Lower leg skin (tissue), 3 donors: ENCODE measurements at regions not wholly inside any gene's neighbourhood (a gene's known extent, or its start where the extent isn't known, plus 50 kb on each side); places are given as distances from the start of the nearest gene placed in this dataset.

Source experiments
- CTCF ChIP-seq, 3 donors: fragments of 450-650 bp; IDR thresholded peaks; one replicate each; pipeline ENCODE4 v1.5.1; 2016; ENCODE audit warnings: antibody characterized with exemption in 3 of 3, mild to moderate bottlenecking in 3 of 3, moderate library complexity in 2 of 3
- POLR2A ChIP-seq, 2 donors: fragments of 450-650 bp; IDR thresholded peaks; one replicate each; pipeline ENCODE4 v1.6.1; 2016 to 2017; ENCODE audit warnings: antibody characterized with exemption in 2 of 2, mild to moderate bottlenecking in 1 of 2, moderate library complexity in 1 of 2

- TF ChIP-seq CTCF (IDR thresholded peaks at IDR 0.05): no peak
- TF ChIP-seq POLR2A (IDR thresholded peaks at IDR 0.05): no peak
Measured at GRCh38 chr3:48070030-48070429, 53.8 kb upstream of the MAP4 start.
